Skeletal muscle tissue (tissue), 3 donors: ENCODE measurements at regions not wholly inside any gene's neighbourhood (a gene's known extent, or its start where the extent isn't known, plus 50 kb on each side); places are given as distances from the start of the nearest gene placed in this dataset.

Experiments
- H3K27ac ChIP-seq: one replicate; pipeline ENCODE4 v1.7.0; 2013; ENCODE audit warnings: mild to moderate bottlenecking, low read depth, low read length, inconsistent platforms
- H3K27me3 ChIP-seq, 3 donors: one replicate each; pipeline ENCODE4 v1.7.0; 2013; ENCODE audit warnings: low read length in 3 of 3; ENCODE audit not compliant: control insufficient read depth in 3 of 3, insufficient read depth in 3 of 3
- H3K36me3 ChIP-seq, 3 donors: one replicate each; pipeline ENCODE4 v1.7.0; 2013; ENCODE audit warnings: low read length in 3 of 3; ENCODE audit not compliant: control insufficient read depth in 3 of 3, insufficient read depth in 3 of 3
- H3K4me1 ChIP-seq, 3 donors: one replicate each; pipeline ENCODE4 v1.7.0; 2013; ENCODE audit warnings: low read length in 3 of 3, mild to moderate bottlenecking in 3 of 3; ENCODE audit not compliant: control insufficient read depth in 3 of 3, insufficient read depth in 3 of 3
- H3K4me3 ChIP-seq, 3 donors: one replicate each; pipeline ENCODE4 v1.7.0; 2013; ENCODE audit warnings: low read length in 3 of 3
- H3K9ac ChIP-seq, 3 donors: one replicate each; pipeline ENCODE4 v1.7.0; 2013; ENCODE audit warnings: low read length in 3 of 3, mild to moderate bottlenecking in 3 of 3, moderate library complexity in 2 of 3, low read depth in 1 of 3
- H3K9me3 ChIP-seq, 3 donors: one replicate each; pipeline ENCODE4 v1.7.0; 2013; ENCODE audit warnings: low read length in 3 of 3; ENCODE audit not compliant: control insufficient read depth in 3 of 3
- donor health status: Osteomylitis.

DNA sequence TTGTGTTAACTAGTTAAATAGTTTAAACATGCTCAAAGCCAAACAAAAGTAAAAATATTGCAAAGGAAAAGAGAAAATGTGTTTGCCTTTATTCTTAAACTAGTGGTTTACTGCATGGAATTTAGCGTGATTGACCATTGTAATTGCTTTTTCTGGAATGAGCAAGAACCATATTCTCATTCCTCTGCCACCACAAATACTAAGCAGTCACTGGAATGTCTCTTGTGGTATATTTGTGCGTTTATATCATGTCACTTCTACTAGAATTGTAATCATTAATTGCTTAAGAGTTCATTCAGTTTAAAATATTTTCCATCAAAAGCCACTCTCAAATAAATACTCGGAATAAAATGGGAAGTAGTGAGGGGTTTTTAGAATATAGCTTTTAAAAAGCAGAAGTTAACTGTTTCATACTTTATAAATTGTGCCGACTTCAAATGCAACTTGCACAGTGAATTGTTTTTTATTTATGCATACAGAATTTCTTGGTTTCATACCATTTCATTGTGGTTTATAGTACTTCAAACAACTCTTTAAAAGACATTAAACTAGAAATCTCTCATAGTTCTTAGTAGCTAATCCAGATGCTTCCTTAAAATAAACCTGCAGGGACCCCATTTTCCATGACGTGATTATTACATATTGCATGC is 288.1 kb downstream of the EPHA4 start:
- Histone ChIP-seq H3K4me1 (no peaks in the 10 kb centered on the region), H3K9me3 (no peaks in the 10 kb centered on the region), H3K4me3 (no peak overlapping the region), H3K27ac (no peak overlapping the region), H3K36me3 (no peaks in the 10 kb centered on the region), H3K27me3 (no peaks in the 10 kb centered on the region), H3K9ac (no peak overlapping the region)

DNA sequence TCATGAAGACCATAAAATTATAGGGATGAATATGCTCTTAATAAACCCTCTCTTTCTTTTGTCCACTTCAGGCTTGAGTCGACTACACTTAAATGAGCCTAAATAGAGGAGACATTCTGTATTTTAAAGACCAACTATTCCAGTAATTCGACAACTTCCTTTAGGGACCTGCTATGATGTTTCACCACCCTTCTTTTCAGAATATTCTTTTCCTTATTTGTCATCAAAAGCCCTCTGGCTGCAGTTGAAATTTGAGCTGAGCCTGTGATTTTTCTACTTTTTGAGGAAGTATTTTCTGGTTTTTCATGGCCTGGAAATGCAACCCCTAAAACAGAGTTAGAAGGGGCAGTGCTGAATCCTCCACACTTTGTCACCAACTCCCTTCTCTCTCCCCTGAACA is 287.0 kb downstream of the EPHA4 start:
- H3K36me3 ChIP-seq = no peaks in the 10 kb centered on the region
- no peaks in the 10 kb centered on the region for H3K9me3 ChIP-seq
- H3K27me3 ChIP-seq = no peaks in the 10 kb centered on the region
- no peak overlapping the region for H3K27ac ChIP-seq
- H3K4me1 ChIP-seq = no peaks in the 10 kb centered on the region
- no peak overlapping the region for H3K9ac ChIP-seq
- no peak overlapping the region for H3K4me3 ChIP-seq

DNA sequence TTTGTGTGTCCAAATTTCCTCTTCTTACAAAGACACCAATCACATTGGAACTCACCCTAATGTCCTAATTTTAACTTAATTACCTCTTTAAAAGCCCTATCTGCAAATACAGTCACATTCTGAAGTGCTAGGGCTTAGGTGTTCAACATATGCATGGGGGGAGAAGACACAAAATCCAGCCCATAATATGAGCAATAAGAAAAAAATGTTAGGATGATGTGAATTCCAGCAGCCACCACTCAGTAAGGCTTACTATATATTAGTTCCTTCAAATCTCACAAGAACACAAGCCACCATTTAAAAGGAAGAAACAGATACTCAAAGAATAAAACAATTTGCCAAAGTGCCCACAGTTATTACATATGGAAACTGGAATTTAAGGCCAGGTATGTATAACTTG is 285.7 kb downstream of the EPHA4 start:
- Histone ChIP-seq H3K36me3 (no peaks in the 10 kb centered on the region), H3K4me3 (no peak overlapping the region), H3K4me1 (no peaks in the 10 kb centered on the region)

DNA sequence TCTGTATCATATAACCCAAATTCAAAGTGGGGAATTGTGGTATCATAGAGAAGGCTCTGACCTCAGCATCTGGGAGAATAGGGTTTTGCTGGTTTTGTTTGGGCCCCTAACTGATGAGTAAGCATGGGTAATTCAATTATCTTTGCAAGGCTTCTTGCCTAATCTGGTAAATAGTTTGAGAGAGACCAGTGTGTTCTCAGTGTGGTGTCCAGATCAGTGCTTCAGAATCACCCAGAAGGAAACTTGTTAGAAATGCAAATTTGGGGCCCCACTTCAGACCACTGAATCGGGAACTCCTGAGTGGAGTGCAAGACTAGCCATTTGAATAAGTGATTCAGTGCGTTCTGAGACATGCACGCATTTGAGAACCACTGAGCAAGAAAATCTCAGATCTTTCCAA is 282.7 kb downstream of the EPHA4 start:
- Histone ChIP-seq H3K4me3 (no peak overlapping the region), H3K4me1 (no peaks in the 10 kb centered on the region), H3K27me3 (no peaks in the 10 kb centered on the region), H3K9me3 (no peaks in the 10 kb centered on the region), H3K36me3 (no peaks in the 10 kb centered on the region), H3K9ac (no peak overlapping the region), H3K27ac (no peak overlapping the region)

More for the DNA sequence above, 285.7 kb downstream of the EPHA4 start:
- no peaks in the 10 kb centered on the region for H3K27me3 ChIP-seq
- H3K27ac ChIP-seq = no peak overlapping the region
- H3K9ac ChIP-seq = no peak overlapping the region
- H3K9me3 ChIP-seq = no peaks in the 10 kb centered on the region

DNA sequence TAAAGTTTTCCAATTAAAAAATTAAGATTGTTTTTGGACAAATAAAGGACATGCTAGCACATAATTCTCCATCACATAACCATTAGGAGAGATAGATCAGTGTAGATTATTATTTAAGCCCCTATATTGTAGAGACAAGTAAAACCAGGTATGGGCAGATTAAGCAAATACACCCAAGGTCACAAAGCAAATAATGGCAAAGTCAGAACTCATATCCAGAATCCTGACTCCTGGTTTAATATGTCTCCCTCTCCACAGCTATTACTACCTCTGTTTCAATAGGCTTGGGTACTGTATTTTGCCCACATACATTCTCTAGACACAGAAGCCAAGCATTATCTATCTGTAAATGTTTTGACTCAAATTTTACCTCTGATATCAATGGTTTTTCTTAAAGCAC is 282.3 kb downstream of the EPHA4 start:
- Histone ChIP-seq H3K4me3 (no peak overlapping the region), H3K36me3 (no peaks in the 10 kb centered on the region), H3K27me3 (no peaks in the 10 kb centered on the region), H3K9me3 (no peaks in the 10 kb centered on the region), H3K9ac (no peak overlapping the region), H3K4me1 (no peaks in the 10 kb centered on the region), H3K27ac (no peak overlapping the region)

DNA sequence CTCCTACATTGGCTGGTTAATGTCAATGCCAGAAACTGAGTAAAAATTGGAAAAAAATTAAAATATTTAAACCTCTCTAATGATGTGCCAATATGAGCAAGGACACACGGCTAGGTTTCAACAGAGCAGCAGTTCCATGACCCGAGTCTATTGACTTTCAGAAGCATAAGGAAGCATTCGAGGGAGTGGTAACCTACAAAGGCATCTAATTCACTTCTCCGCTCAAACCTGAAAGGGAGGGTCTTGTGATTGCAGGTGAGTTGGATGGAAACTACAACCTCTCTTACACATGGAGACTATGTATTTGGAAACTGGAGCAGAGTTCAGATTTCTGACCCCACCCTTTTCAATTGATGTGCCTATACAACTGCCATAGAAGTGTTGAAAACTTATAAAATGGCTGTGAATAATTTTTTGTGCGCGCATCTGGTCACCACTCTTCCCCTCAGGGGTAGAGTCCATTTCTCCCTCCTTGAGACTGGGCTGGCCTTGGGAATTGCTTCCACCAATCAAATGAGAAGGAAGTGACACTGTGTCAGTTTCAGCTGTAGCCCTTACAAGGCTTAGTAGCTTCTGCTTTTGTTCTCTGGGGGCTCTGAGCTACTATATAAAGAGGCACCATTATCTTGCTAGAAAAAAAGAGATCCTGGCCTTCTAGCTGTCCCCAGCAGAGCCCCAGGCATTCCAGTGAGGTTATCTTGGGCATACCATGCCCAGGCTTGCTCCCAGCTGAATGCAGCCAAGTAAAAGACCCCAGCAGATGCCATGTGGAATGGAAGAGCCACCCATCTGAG is 278.0 kb downstream of the EPHA4 start:
- Histone ChIP-seq H3K9ac (no peak overlapping the region), H3K4me1 (no peaks in the 10 kb centered on the region), H3K4me3 (no peak overlapping the region), H3K9me3 (no peaks in the 10 kb centered on the region), H3K36me3 (no peaks in the 10 kb centered on the region), H3K27ac (no peak overlapping the region), H3K27me3 (no peaks in the 10 kb centered on the region)

DNA sequence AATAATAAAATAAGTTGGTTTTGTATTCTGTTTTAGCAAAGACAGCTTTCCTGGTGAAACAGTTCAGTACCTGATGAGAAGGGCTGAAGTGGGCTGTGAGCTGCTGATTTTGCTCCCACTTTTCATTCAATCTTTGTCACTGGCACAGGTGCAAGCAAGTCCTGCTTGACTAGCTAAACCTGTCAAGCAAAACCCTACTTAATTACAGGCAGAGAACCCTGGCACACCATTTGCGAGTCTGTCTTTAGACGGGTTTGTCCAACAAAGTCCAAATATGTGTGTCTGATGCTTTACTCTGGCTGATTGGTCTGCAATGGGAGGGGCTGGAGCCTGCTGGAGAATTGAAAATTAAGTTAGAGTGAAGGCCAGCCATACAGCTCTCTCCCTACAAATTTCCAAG is 267.2 kb downstream of the EPHA4 start:
- no peak overlapping the region for H3K4me3 ChIP-seq
- H3K9me3 ChIP-seq = no peaks in the 10 kb centered on the region
- no peak overlapping the region for H3K9ac ChIP-seq
- no peaks in the 10 kb centered on the region for H3K4me1 ChIP-seq
- H3K27ac ChIP-seq = no peak overlapping the region
- no peaks in the 10 kb centered on the region for H3K27me3 ChIP-seq
- H3K36me3 ChIP-seq = no peaks in the 10 kb centered on the region

DNA sequence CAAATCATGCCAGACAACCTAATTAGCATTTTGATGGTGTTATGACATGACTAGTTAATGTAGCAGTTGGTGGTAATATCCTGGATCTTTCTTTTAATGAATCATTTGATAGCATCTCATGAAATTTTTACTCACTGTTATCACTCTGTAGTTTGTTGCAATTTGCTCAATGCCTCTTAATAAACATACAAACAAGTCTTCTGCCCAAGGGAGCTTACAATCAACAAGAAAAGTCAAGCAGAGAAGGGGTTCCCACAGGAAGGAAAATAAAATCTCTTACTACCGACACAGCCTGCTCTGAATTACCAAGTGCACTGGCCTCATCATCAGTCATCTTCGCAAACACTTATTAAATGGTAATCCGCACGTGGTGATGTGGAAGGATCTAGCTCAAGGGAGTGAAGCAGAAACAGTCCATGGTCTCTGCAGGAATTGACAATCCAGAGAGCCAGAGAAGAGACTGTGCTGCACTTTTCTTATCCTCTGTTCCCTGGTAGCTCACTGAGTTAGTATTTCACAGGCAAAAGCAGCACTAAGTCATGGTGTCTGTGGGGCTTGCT is 263.5 kb downstream of the EPHA4 start:
- no peaks in the 10 kb centered on the region for H3K27me3 ChIP-seq
- no peak overlapping the region for H3K27ac ChIP-seq
- H3K4me3 ChIP-seq = no peak overlapping the region
- no peaks in the 10 kb centered on the region for H3K36me3 ChIP-seq
- no peak overlapping the region for H3K9ac ChIP-seq
- no peaks in the 10 kb centered on the region for H3K9me3 ChIP-seq
- no peaks in the 10 kb centered on the region for H3K4me1 ChIP-seq

DNA sequence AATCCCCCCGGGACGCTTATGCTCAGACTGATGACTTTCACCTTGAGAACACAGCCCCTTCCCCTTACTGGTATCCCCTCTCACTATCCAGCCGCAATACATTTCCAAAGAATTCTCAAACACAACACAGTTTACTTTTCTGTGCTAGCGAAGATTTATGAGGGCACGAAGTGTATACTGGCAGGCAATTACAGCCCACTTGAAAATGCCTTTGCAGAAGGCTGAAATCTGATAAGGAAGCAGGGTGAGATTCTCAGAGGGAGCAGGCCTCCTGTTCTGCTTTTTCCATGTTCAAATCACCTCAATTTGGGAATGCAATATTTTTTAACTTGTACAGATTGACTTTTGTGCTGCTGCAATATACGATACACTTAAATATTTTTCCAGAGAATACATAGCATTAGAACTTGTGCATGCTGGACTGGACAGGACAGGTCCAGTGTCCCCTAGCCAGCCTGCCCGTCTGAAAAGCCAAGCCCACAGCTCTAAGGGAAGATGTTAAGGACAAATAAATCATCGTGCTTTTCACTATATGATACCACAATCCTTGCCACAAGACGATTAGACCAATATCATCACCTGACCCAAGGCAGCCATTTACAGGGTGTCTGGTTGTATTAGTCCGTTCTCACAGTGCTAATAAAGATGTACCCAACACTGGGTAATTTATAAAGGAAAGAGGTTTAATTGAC is 262.1 kb downstream of the EPHA4 start:
- H3K4me3 ChIP-seq = no peak overlapping the region
- H3K4me1 ChIP-seq = no peaks in the 10 kb centered on the region
- no peaks in the 10 kb centered on the region for H3K27me3 ChIP-seq
- H3K9me3 ChIP-seq = no peaks in the 10 kb centered on the region
- no peaks in the 10 kb centered on the region for H3K36me3 ChIP-seq
- no peak overlapping the region for H3K9ac ChIP-seq
- H3K27ac ChIP-seq = no peak overlapping the region

DNA sequence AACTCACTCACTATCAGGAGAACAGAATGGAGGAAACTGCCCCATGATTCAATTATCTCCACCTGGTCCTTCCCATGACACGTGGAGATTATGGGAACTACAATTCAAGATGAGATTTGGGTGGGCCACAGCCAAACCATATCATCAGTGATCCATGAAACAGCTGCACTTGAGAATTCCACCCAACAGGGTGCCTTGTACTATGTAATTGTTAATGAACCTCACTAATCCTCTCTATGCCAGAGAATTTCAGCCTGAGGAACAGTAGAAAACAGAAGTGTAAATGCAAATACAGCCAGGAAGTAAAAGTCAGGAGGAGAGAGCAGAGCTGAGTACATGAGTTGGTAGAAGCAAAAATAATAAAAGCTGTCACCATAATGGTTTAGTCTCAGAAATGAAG is 261.4 kb downstream of the EPHA4 start:
- H3K4me3 ChIP-seq = no peak overlapping the region
- no peak overlapping the region for H3K27ac ChIP-seq
- no peaks in the 10 kb centered on the region for H3K36me3 ChIP-seq
- H3K9ac ChIP-seq = no peak overlapping the region
- no peaks in the 10 kb centered on the region for H3K27me3 ChIP-seq
- H3K4me1 ChIP-seq = no peaks in the 10 kb centered on the region
- no peaks in the 10 kb centered on the region for H3K9me3 ChIP-seq
